ENCODE measurements at regions not wholly inside any gene's neighbourhood (a gene's known extent, or its start where the extent isn't known, plus 50 kb on each side); places are given as distances from the start of the nearest gene placed in this dataset.

DNA sequence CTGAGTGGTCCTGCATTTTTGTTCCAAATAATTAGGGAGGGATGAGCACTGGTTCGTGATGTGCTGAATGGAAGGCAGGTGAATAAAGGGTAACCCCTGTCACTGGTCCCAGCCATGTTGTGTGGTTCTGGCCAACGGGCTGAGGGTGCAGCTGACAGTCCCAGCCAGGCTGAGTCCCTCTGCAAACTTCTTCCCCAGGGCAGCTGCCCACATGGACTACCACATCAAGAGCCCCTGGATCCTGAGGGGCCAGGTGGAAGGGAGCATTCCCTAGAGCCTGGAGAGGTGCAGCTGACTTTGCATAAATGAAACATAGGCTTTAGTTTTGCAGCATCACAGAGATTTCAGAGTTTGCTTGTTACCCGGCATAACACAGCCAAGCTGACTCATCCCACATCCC is 219.8 kb upstream of the MYT1L start:
- no peak for FAIRE-seq
- CTCF ChIA-PET (ENCODE audit: low intra/inter-chr PET ratio) = no interaction called here
- POLR2A ChIA-PET = no interaction called here
- Histone ChIP-seq H3K79me2 (ENCODE audit: control insufficient read depth, insufficient read depth, low read length) (no peaks in the 10 kb centered on the region), H3K4me3 (no peak overlapping the region), H3K9me3 (replicated peaks; ENCODE audit: control insufficient read depth, insufficient read depth, low read depth, low read length) (no peaks in the 10 kb centered on the region), H4K20me1 (replicated peaks; ENCODE audit: control insufficient read depth, insufficient read depth, low read length) (no peaks in the 10 kb centered on the region), H3K9me1 (ENCODE audit: control insufficient read depth, insufficient read depth, low read length) (no peaks in the 10 kb centered on the region), H3K4me1 (replicated peaks in 1 of 2; ENCODE audit: control insufficient read depth in 2 of 2, insufficient read depth in 2 of 2, low read length in 2 of 2) (no peaks in the 10 kb centered on the region), H3K4me2 (ENCODE audit: insufficient read depth, low read length) (no peak overlapping the region), H3K27me3 (ENCODE audit: control insufficient read depth in 2 of 2, insufficient read depth in 2 of 2, low read length in 2 of 2) (peaks cover 0 to 7% of the 10 kb centered on the region in 2 experiments; a peak in 1 of 5 replicates), H2AFZ (ENCODE audit: low read depth, low read length) (no peak overlapping the region), H3K9ac (ENCODE audit: insufficient read depth in 1 of 2, low read depth in 2 of 2, low read length in 2 of 2) (no peak overlapping the region), H3K27ac (ENCODE audit: extremely low read depth, low read depth, low read length) (no peak overlapping the region), H3K36me3 (ENCODE audit: control insufficient read depth, insufficient read depth, low read length) (no peaks in the 10 kb centered on the region)
- 0% methylated on average over 3 of the region's 3 CpGs for WGBS (ENCODE audit: insufficient coverage, low coverage, missing lambda C conversion rate)
- DNase-seq (ENCODE audit: extremely low read depth in 1 of 4, low spot score in 3 of 4) = no peak
- no peak for ATAC-seq
- TF ChIP-seq ZNF696 (CRISPR knock-in tag; conservative IDR thresholded peaks at IDR 0.05) (no peak), PURB (CRISPR knock-in tag; IDR thresholded peaks at IDR 0.05; ENCODE audit: low read depth) (no peak)
- BruUV-seq (replicated peaks) = no TSS peak
- in situ Hi-C loops (cut with MboI) (no loop called here), intact Hi-C loops (cut with micrococcal nuclease) (no loop called here)

DNA sequence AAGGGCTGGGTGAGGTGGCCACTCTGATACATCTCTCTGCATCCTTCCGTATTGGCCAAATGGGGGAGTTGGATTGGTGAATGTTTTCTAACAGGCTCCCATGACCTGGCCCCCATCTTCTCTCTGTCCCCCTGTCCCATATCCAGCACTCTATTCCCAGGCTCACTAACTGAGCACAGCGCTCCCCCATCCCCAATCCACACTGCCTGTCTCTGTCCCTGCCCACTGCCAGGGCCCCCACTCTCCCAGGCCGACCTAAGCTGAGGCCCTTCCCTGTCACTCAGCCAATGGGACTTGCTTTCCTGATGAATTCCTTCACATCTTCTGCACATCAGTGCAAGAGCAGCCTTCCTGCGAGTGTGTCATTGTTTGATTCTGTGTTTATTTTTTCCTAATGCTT is 216.8 kb upstream of the MYT1L start:
- H4K20me1 ChIP-seq (replicated peaks; ENCODE audit: control insufficient read depth, insufficient read depth, low read length) = no peaks in the 10 kb centered on the region
- no peak overlapping the region for H3K9ac ChIP-seq (ENCODE audit: insufficient read depth in 1 of 2, low read depth in 2 of 2, low read length in 2 of 2)
- peaks cover 0 to 4% of the 10 kb centered on the region in 2 experiments; a peak in 2 of 5 replicates for H3K4me1 ChIP-seq (replicated peaks in 1 of 2; ENCODE audit: control insufficient read depth in 2 of 2, insufficient read depth in 2 of 2, low read length in 2 of 2)
- peaks cover 0 to 14% of the 10 kb centered on the region in 2 experiments; a peak in 1 of 5 replicates for H3K27me3 ChIP-seq (ENCODE audit: control insufficient read depth in 2 of 2, insufficient read depth in 2 of 2, low read length in 2 of 2)
- no peak overlapping the region for H2AFZ ChIP-seq (ENCODE audit: low read depth, low read length)
- no TSS peak for BruUV-seq (replicated peaks)
- H3K4me2 ChIP-seq (ENCODE audit: insufficient read depth, low read length) = no peak overlapping the region
- ChIA-PET CTCF (ENCODE audit: low intra/inter-chr PET ratio) (no interaction called here), POLR2A (no interaction called here)
- no peaks in the 10 kb centered on the region for H3K9me1 ChIP-seq (ENCODE audit: control insufficient read depth, insufficient read depth, low read length)
- no peaks in the 10 kb centered on the region for H3K36me3 ChIP-seq (ENCODE audit: control insufficient read depth, insufficient read depth, low read length)
- H3K27ac ChIP-seq (ENCODE audit: extremely low read depth, low read depth, low read length) = no peak overlapping the region
- no peak for FAIRE-seq
- WGBS (ENCODE audit: insufficient coverage, low coverage, missing lambda C conversion rate) = 0% methylated on average over 4 of the region's 4 CpGs
- H3K4me3 ChIP-seq = no peak overlapping the region
- no peak for DNase-seq (ENCODE audit: extremely low read depth in 1 of 4, low spot score in 3 of 4)
- no peaks in the 10 kb centered on the region for H3K9me3 ChIP-seq (replicated peaks; ENCODE audit: control insufficient read depth, insufficient read depth, low read depth, low read length)
- intact Hi-C loops (cut with micrococcal nuclease) (no loop called here), in situ Hi-C loops (cut with MboI) (no loop called here)
- no peak for ATAC-seq
- no peaks in the 10 kb centered on the region for H3K79me2 ChIP-seq (ENCODE audit: control insufficient read depth, insufficient read depth, low read length)
- no peak for TF ChIP-seq FOXA3 (CRISPR knock-in tag; conservative IDR thresholded peaks at IDR 0.05 in 1 of 2, IDR thresholded peaks at IDR 0.05 in 1 of 2)
- no peak for TF ChIP-seq BHLHE40 (IDR thresholded peaks at IDR 0.05; ENCODE audit: low read length)
- no peak for TF ChIP-seq FUS (optimal IDR thresholded peaks at IDR 0.05; ENCODE audit: low read depth, low read length)
- TF ChIP-seq ZNF57 (CRISPR knock-in tag; IDR thresholded peaks at IDR 0.05) = no peak
- no peak for TF ChIP-seq KDM4B (IDR thresholded peaks at IDR 0.05; ENCODE audit: borderline replicate concordance in 2 of 2, low read depth in 1 of 2)
- TF ChIP-seq, protein P1, sequence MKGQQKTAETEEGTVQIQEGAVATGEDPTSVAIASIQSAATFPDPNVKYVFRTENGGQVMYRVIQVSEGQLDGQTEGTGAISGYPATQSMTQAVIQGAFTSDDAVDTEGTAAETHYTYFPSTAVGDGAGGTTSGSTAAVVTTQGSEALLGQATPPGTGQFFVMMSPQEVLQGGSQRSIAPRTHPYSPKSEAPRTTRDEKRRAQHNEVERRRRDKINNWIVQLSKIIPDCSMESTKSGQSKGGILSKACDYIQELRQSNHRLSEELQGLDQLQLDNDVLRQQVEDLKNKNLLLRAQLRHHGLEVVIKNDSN (CRISPR knock-in tag; IDR thresholded peaks at IDR 0.05) = no peak

Measured in K562 (cell line).